ENCODE measurements at regions not wholly inside any gene's neighbourhood (a gene's known extent, or its start where the extent isn't known, plus 50 kb on each side); places are given as distances from the start of the nearest gene placed in this dataset.

DNA sequence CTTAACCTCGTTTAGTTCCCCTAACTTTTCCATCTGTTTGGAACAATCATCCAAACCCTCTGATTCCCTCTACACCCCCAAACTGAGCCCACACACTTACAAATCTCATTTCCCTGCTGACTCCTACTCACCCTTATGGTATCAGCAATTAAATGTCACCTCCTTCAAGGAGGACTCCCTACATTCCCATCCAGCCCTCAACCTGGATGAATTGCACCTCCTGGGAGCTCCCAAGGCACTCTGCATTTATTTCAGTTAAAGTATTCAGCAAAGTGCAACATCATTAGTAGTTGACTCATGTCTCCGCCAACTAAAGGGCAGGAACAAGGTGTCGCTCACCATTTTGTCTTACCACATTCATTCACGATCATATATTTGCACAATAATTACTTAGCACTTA lies 353.5 kb downstream of the TMEM114 start:
- H3K4me3 ChIP-seq = no peak overlapping the region
- DNase-seq (no peak), ATAC-seq (no peak)
- intact Hi-C loops (cut with DNase I, micrococcal nuclease) = no loop called here
- no peaks in the 10 kb centered on the region for H3K9me3 ChIP-seq
- H3K36me3 ChIP-seq (ENCODE audit: low read depth) = no peaks in the 10 kb centered on the region
- TF ChIP-seq, protein P1, sequence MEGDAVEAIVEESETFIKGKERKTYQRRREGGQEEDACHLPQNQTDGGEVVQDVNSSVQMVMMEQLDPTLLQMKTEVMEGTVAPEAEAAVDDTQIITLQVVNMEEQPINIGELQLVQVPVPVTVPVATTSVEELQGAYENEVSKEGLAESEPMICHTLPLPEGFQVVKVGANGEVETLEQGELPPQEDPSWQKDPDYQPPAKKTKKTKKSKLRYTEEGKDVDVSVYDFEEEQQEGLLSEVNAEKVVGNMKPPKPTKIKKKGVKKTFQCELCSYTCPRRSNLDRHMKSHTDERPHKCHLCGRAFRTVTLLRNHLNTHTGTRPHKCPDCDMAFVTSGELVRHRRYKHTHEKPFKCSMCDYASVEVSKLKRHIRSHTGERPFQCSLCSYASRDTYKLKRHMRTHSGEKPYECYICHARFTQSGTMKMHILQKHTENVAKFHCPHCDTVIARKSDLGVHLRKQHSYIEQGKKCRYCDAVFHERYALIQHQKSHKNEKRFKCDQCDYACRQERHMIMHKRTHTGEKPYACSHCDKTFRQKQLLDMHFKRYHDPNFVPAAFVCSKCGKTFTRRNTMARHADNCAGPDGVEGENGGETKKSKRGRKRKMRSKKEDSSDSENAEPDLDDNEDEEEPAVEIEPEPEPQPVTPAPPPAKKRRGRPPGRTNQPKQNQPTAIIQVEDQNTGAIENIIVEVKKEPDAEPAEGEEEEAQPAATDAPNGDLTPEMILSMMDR (IDR thresholded peaks at IDR 0.05) = no peak
- H3K4me1 ChIP-seq (ENCODE audit: low read depth) = no peaks in the 10 kb centered on the region

DNA sequence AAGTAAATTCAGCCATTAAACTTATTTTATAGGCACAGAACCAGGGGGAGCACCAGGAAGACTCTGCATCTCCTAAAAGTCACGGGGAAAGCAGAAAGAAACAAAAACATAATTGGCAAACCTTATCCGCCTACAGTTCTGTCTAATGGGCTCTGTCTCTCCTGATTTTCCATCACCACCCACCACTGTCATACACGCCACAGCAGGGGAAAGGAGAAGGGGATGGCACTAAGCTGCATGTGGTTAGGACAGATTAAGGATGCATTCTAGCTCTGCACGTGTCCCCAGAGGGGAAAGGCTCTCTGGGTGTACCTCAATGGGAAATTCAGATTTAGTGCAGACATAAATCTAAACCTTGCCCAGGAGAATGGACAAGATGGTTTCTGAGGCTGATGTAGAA lies 359.8 kb downstream of the TMEM114 start:
- intact Hi-C loops (cut with DNase I, micrococcal nuclease) = no loop called here
- Histone ChIP-seq H3K36me3 (ENCODE audit: low read depth) (no peaks in the 10 kb centered on the region), H3K9me3 (no peaks in the 10 kb centered on the region), H3K4me3 (no peak overlapping the region), H3K4me1 (ENCODE audit: low read depth) (no peaks in the 10 kb centered on the region)
- ATAC-seq (no peak), DNase-seq (no peak)
- TF ChIP-seq, protein P1 (IDR thresholded peaks at IDR 0.05) = no peak

DNA sequence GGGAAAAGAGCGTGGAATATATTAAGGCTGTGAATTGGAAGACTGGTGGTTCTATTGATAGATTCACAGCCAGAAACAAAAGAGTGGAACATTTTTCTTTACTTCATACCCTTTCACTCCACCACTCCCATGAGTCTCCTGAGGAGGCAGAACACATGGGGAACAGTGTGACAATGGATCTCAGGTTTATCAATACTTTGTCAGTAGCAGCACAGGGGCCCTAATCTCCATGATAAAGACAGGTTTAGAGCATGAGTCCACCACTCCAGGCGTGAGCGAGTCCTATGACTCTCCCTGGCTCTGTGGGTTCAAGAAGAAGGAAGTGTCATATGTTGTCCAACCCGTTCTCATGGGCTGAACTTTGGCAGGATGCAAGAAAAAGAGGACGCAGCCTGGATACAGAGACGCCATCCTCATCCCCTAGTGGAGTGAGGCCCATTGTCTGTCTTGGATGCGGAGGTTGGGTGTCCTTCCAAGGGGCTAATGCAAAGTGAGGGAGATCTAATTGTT lies 361.2 kb downstream of the TMEM114 start:
- no peaks in the 10 kb centered on the region for H3K9me3 ChIP-seq
- intact Hi-C loops (cut with DNase I, micrococcal nuclease) = no loop called here

DNA sequence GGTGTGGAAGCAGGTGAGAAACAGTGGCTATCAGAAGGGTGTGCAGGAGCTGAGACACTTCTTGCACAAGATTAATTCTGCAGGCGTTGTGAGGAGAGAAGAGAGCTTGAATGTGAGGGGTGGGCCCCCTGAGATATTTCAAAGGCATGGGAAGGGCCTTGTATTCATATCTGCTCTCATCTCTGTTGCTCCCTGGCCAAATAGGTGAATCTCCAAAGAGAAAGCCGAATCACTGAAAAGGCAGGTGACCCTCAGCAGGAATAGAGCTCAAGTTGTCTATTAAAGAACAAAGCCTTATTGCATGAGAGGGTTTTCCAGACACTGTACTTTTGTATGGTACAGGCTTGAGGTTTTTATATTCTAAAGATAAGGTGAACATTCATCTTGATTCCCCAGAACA lies 373.1 kb downstream of the TMEM114 start:
- intact Hi-C loops (cut with DNase I, micrococcal nuclease) = no loop called here
- DNase-seq = no peak
- no peaks in the 10 kb centered on the region for H3K9me3 ChIP-seq
- TF ChIP-seq, protein P1 (IDR thresholded peaks at IDR 0.05) = no peak
- ATAC-seq = no peak
- H3K4me1 ChIP-seq (ENCODE audit: low read depth) = no peaks in the 10 kb centered on the region
- no peaks in the 10 kb centered on the region for H3K36me3 ChIP-seq (ENCODE audit: low read depth)
- H3K4me3 ChIP-seq = no peak overlapping the region

More for the DNA sequence above, 361.2 kb downstream of the TMEM114 start:
- Histone ChIP-seq H3K4me3 (no peak overlapping the region), H3K4me1 (ENCODE audit: low read depth) (no peaks in the 10 kb centered on the region), H3K36me3 (ENCODE audit: low read depth) (no peaks in the 10 kb centered on the region)
- DNase-seq (no peak), ATAC-seq (no peak)
- TF ChIP-seq, protein P1 (IDR thresholded peaks at IDR 0.05) = no peak

DNA sequence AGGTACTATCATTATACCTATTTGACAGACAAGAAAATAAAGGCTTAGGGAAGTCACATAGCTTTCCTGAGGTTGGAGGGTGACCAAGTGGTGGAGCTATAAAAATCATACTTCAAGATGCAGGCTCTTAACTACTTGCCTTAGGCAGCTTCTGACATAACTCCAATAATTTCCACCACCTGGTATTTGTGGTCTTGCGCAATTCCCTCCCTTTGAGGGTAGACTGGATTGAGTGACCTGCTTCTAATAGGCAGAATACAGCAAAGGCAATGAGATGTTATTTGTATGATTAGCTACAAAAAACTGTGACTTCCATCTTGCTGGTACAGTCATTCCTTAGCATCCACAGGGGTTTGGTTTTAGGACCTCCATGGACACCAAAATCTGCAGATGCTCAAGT lies 385.5 kb downstream of the TMEM114 start:
- H3K36me3 ChIP-seq (ENCODE audit: low read depth) = no peaks in the 10 kb centered on the region
- ATAC-seq (no peak), DNase-seq (no peak)
- H3K4me1 ChIP-seq (ENCODE audit: low read depth) = no peaks in the 10 kb centered on the region
- TF ChIP-seq, protein P1 (IDR thresholded peaks at IDR 0.05) = no peak
- no peak overlapping the region for H3K4me3 ChIP-seq
- intact Hi-C loops (cut with DNase I, micrococcal nuclease) = no loop called here
- no peaks in the 10 kb centered on the region for H3K9me3 ChIP-seq

DNA sequence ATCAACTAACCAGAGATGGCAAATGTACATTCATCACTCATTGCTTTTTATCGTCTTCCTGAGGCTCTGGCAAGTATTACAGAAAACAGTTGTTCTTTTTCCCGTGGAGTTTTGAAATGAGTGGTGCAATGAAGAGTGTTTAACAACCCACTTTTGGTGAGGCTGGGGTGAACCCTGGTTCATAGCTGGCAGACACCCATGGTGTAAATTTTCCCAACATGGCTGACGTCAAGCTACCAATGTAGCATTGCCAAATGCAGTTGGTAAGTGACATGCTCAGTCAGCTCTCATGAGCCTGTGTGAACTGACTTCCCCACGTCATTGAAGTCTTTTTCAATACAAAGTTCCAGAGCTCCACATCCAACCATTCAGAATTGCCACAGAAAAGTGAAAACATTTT lies 386.2 kb downstream of the TMEM114 start:
- DNase-seq (no peak), ATAC-seq (no peak)
- H3K36me3 ChIP-seq (ENCODE audit: low read depth) = no peaks in the 10 kb centered on the region
- no peak overlapping the region for H3K4me3 ChIP-seq
- H3K4me1 ChIP-seq (ENCODE audit: low read depth) = no peaks in the 10 kb centered on the region
- TF ChIP-seq, protein P1 (IDR thresholded peaks at IDR 0.05) = no peak
- intact Hi-C loops (cut with DNase I, micrococcal nuclease) = no loop called here
- H3K9me3 ChIP-seq = no peaks in the 10 kb centered on the region
